NCI-H524 (cell line): ENCODE measurements at regions not wholly inside any gene's neighbourhood (a gene's known extent, or its start where the extent isn't known, plus 50 kb on each side); places are given as distances from the start of the nearest gene placed in this dataset.
A peak's percentile ranks its signal among the peaks of the same experiment; 100 is the strongest.
"Not testable (repeated sequence)": the region's sequence is repeated elsewhere in the genome, so short reads cannot be mapped to it uniquely, and the experiment has no call there.

Experiments
- DNase-seq, 2 experiments: peaks; one replicate each; lab custom pipeline; 2025; lab: John Stamatoyannopoulos, UW

DNA sequence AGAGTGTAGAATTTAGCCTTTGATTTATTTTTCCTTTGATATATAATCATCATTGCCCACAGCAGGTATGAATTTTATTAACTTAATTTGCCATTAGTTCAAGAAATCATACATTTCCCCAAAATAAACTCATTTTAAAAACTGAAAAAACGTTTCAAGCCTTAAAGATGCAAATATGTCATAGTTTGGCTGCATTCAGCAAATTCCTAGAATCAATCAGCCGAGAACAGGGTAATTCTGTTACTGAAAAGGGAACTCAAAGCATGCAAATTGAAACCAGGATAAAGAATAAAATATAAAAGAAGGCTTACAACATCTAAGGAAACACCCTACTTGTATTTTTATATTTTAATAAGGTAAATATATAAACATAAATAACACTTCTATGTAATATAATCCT is 233.8 kb upstream of the PRKCQ start:
- no peak for DNase-seq

DNA sequence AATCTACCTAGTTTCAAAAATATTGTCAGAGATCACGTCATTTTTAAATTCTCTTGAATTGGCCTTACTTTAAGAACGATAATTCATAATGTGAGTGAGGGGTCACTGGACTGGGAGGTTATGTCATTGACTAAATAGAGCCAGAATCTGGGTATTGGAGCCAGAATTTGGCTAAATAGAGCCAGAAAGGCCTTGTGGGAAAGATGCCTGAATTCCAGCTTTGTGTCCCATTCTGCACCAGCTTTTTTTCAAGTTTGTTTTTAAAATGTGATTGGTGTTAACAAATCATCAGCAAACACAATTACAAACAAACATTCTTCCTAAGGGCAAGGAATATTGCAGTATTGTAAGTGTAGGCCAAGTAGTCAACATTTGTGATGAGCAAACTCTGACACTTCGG is 233.2 kb upstream of the PRKCQ start:
- no peak for DNase-seq

DNA sequence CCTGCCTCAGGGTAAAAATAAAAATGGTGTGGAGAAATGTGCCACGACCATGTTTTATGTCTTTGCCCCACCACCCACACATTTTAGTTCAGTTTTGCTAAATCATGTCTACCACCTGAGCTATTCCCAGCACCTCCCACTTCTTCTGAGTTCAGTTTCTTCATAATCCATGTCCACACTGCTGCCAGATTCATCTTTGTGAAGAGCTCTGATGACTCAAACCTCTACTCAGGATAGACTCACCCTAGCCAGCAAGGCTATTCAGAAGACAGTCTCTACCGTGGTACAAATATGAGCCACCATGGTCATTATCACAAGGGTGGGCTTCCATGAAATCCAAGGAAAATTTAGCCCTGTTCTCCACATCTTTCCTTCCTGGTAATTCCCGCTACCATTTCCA is 231.1 kb upstream of the PRKCQ start:
- DNase-seq = no peak

DNA sequence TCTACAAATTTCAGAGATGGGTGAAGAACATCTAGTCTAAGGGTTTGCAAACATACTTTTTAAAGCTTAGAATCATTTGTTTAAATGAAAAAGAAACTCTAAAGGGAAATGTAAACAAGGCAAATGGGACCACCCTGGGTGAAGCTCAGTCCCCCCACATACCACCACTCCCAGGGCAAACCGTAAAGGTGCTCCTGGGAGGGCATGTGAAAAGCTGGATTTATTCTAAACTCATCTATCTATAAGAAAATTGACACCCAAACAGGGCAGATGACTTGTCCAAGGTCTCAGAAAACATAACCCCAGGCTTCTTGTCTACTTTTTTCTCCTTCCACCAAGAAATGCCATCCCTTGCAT is 223.3 kb upstream of the PRKCQ start:
- no peak for DNase-seq

DNA sequence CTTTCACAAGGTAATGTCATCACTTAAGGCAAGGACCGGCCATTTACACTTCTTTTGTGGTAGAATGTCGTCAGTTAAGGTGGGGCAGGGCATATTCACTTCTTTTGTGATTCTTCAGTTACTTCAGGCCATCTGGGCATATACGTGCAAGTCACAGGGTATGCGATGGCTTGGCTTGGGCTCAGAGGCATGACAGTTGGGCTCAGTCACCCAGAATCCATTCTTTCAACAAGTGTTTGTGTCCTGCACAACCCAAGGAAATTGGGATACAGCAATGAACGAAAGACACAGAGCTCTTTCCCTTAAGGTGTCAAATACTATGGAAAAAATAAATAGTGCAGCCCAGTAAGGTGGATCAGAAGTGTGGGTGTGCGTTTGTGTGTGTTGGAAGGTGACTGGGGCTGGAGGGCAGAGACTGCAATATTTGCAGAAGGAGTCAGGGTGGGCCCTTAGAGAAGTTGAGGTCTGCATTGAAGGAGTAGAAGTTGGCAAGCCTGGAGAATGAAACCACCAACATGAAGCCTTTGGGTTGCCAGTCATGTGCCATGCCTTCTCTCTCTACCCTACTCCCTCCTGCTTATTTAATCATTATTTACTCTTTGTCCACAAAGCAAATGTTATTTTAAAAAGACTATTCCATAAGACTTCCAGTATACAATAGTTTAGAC is 222.8 kb upstream of the PRKCQ start:
- no peak for DNase-seq

DNA sequence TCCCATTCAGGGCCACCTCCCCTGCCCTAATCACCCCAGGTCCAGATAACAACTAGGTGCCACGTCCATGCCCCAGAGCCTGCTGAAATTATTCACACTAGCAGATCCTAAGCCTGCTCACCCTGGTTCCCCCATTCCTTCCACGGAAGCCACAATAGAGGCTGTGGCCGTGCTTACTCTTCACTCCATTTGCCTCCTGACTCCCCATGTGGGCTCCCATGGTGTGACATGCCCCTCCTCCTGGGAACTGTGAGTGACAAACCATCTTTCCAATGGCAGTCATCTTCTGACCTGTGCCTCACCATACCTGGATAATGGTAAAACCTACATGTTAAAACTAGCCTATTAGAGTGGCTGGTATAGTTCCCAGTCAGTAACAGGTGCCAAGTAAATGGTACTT is 216.2 kb upstream of the PRKCQ start:
- no peak for DNase-seq

DNA sequence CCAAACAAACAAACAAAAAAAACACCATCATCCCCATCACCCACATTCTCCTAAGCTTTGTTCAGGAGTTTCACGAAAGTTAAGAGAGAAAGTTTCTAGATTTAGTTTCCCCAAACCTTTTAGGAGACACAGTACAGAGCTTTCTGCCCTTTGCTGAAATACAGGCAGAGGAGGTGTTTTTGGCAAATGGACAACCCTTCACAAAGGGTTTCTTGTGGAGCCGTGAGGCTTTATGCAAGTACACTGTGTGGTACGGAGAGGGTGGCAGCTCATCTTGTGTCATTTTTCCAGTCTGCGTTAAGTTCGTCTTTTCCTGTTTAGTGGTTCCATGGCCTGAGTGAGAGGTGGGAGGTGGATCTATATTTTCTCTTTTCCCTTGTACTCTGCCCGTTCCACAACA is 215.5 kb upstream of the PRKCQ start:
- no peak for DNase-seq

DNA sequence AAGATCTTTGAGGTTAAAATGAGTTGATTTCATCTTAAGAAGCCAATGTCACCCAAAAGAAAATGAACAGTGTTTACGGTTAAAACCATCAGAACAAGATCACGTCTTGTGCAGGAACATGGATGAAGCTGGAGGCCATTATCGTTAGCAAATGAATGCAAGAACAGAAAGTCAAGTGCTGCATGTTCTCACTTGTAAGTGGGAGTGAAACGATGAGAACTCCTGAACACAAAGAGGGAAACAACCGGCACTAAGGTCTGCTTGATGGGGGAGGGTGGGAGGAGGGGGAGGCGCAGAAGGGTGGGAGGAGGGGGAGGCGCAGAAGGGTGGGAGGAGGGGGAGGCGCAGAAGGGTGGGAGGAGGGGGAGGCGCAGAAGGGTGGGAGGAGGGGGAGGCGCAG is 214.8 kb upstream of the PRKCQ start:
- not testable (repeated sequence) for DNase-seq

DNA sequence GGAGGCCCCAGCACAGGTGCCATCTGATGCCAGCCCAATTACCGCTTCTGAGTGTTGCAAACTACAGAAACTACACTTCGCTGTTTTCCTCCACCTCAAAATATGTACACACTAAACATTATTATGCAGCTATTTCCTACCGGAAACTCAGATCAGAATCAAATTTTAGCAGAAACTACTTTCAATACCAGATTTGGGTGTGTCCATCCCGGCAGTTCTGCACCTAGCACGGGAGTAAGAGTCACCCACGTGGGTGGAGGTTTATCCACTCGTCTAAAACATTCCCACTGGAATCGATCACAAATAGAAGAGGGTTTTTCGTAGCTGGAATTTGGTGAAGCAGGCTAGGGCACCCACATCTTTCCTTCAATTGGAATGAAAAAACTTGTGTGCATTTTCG is 214.4 kb upstream of the PRKCQ start:
- no peak for DNase-seq

DNA sequence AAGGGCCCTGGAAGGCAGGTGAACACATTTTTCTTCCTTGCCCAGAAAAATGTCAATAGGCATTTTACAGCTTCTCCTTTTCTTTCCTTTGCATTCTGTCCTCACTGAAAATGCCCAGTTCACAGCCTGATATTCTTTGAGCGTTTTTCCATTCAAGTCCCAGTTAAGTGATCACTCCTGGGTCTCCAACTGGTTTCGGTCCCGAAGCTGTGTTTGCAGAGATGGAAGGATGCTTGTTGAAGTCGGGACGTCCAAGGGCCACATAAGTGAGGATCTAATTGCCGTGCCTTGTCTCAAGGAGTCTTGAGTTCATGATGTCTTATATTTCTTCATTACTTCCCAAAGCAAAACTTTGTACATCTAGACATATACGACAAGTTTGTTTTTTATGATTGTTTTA is 208.7 kb upstream of the PRKCQ start:
- no peak for DNase-seq

DNA sequence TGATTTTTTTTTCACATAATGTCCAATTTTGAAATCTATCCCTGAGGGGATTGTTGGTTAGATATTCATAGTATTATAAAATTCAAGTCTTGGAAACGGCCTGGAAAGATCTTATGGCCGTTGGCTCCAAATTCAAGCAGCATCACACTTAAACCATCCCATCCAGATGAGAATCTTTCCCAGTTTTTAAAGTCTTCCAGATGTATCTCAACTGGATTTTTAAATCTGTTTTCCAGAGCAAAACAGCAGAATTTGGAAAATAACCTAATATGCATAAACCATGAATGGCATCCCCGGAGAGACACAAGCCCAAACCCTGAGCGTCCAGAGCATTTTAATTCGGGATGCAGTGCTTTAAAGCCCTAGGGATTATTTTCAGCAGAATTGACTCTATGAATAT is 208.2 kb upstream of the PRKCQ start:
- no peak for DNase-seq

DNA sequence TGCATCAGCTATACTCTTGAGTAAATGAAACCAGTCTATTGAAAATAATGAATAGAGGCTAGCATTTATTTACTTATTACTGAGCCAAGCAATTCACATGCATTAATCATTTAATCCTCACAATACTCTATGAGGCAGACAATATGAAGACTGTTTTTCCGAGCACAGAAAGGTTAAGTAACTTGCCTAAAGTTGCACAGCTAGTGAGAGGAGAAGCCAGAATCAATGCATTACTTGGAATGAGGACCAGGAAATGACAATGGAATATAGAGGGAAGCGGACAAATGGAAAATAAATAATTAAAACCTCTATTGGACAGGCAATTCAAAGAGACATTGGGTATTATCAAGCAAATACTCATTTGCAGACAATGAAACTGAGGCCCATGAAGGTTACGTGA is 207.6 kb upstream of the PRKCQ start:
- no peak for DNase-seq

DNA sequence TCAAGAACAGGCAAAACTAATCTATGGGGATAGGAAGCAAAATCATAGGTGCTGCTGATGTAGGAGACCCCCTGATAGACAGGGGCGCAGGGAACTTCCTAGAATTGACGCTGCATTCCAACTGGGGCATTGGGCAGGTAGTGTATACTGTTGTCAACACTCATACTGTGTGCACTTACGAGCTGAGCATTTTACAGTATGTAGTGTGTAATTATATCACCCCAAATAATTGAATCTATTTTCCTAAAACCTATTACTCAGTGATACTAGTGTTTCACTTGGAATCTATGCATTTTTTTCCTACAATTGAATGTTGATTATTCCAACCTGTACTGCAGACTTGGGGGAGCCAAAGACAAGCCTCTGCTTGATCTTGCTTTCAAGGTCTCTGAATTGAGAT is 207.0 kb upstream of the PRKCQ start:
- DNase-seq = no peak

DNA sequence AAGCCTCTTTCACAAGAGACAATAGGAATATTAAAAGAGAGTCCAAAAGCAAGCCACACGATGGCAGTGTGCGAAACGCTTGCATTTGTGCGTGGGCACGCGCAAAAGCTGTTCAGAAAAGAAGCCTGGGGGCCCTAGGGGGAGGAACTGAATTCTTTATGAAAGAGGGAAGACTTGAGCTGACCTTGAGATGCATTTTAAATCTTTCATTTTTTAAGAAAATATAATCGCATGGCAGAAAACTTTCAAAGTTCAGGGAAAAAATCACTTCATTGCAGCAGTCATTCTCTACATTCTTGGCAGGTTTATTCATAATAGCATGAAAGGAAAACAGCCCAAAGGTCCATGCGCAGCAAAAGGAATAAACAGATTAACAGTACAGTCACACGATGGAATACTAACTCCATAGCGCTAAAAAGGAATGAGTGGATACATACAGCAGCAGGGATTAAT is 206.5 kb upstream of the PRKCQ start:
- DNase-seq = peak in 1 of 2 experiments; percentile 22

DNA sequence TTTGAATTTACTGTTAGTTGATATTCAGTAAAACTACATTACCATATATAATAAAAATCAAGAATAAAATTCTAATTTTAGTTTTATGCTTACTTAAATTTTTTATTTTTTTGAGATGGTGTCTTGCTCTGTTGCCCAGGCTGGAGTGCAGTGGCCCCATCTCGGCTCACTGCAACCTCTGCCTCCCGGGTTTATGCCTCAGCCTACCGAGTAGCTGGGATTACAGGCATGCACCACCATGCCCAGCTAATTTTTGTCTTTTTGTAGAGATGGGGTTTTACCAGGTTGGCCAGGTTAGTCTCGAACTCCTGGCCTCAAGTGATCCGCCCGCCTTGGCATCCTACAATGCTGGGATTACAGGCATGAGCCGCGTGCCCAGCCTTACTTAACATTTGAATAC is 204.4 kb upstream of the PRKCQ start:
- not testable (repeated sequence) for DNase-seq

DNA sequence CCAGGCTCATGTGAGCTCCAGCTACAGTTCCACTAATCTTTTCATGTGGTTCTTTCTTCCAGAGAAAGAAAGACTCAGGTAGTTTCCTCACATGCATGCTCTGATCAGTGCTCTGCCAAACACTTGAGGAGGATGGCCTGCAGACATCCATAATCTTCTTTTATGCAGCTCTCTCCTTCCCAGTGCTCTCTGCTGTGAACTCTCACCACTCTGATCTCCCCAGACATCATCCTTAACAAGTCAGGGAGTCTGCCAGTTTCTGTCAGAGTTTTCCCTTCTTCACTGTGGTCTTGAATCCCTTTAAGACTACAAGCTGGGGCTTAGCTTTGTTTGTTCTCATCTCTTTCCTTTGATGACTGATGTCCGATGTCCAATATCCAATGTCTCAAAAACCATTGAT is 203.4 kb upstream of the PRKCQ start:
- DNase-seq = no peak

DNA sequence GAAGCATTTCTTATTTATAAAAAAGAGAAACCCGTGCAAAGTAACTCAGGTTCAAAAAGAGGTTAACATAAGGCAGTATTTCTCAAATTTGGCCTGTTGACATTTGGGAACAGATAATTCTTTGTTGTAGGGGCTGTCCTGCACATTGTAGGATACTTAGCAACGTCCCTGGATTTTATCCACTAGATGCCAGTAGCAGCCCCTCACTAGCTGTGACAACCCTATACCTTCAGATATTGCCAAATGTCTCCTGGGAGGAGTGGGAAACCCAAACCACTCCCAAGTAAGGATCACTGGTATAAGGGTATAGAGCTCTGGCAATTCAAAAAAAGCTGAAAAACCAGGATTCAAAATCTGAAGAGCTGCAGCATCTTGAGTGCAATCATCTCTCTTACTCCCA is 202.3 kb upstream of the PRKCQ start:
- DNase-seq = no peak

DNA sequence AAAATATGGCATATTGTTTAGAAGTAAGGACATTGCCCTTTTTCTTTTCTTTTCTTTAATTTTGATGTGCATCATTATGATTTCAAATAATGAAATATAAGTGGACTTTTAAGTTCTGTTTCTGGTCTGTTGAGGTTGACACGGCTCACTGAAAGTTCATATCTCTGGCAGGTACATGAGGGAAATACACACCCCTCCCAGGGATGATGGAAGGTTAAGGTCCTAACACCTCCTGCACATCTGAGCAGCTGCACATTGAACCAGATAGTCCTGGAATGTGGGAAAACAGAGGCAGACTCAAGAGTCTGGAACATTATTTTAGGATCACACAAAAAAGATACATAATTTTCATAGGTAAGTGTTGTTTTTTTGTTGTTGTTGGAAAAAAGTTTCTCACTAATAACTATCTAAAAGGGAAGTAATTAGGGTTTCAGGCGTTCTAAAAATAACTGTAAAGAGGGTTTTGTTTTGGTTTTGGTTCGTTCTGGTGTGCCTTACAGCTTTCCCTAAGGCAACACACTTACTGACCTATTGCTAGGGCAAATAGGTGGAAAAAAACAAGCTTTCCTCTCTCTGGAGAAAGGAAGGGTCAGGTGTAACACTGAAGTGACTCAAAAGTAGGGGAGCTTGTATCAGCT is 201.2 kb upstream of the PRKCQ start:
- no peak for DNase-seq

DNA sequence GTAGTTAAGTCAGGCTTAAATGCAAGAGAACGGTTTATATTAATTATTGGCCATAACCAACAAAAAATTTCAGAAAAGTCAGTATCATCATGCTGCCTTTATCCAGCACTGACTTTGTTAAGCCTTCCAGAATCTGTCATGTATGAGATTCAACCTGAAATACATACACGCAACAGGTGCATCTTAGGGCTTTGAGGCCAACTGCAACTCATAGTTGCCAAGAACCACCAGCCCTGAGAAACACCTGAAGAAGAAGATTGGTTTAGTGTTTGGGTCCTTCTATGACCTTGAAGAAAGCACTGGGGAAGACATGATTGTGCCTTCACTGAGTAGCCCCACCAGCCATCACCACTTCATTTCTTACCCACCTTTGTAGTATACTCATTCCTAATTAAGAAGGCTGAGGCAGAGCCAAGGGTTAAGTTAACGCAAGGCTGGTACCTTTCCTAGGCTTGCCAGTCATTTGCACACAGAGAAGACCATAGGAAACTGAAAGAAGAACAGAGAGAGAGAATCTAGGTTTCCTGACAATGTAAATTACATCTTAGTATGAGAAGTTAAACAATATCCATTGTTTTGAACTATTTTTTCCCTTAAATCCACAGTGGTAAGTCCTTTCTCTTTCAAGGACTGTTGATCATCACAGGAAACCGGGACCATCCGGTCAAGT is 200.1 kb upstream of the PRKCQ start:
- no peak for DNase-seq

DNA sequence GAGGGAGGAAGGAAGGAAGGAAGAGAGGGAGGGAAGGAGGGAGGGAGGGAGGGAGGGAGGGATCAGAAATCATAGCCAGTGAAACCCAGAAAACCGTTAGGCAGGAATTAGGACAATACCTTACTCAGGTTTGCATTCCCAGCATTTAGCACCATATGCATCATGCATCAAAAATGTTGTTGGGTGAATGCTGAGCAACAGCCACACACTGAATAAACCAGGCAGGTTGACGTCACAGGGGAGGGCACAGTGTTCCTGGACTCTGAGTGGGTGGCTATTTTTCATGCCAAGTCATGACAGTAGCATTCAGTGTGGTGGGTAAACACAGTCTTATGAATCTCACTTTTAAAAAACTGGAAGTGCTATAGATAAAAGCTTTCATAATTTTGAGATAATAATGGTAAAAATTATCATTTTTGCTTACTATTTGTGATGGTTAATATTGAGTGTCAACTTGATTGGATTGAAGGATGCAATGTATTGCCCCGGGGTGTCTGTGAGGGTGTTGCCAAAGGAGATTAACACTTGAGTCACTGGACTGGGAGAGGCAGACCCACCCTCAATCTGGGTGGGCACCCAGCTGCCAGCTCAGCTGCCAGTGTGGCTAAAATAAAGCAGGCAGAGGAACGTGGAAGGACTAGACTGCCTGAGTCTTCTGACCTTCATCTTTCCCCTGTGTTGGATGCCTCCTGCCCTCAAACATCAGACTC is 199.1 kb upstream of the PRKCQ start:
- DNase-seq = no peak

DNA sequence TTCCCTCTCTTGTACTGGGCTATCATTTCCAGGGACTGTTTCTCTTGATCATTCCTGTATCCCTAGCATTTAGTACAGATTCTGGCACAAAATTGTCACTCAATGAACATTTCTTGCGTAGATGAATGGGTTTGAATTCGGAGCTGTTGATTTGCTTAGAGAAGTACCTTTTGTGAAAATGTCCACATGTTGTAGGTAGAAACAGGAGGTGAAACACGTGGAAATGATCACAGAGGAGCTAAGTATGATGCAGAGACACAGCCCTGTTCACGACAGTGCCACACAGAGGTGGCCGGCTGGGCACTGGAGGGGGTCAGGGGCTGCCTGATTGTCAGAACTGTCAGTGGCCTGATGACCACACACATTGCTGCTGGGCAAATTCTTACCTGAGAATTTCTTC is 196.1 kb upstream of the PRKCQ start:
- no peak for DNase-seq

DNA sequence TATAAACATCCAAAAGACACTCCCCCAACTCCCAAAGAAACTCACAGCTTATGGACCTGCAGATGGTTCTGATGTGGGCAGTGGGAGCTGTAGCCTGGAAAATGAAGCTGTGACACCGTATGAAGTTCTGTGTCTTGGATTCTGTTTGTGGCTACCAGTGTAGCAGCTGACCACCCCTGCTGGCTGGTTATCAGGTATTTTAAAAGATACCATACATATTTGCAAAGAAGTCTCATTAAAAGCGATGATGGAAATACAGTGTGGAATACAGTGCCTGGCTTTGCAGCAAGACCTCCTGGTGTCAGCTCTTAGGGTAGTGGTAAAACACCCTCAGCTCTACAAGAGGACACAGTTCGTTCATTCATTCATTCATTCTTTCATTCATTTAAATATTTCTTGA is 194.3 kb upstream of the PRKCQ start:
- DNase-seq = no peak

DNA sequence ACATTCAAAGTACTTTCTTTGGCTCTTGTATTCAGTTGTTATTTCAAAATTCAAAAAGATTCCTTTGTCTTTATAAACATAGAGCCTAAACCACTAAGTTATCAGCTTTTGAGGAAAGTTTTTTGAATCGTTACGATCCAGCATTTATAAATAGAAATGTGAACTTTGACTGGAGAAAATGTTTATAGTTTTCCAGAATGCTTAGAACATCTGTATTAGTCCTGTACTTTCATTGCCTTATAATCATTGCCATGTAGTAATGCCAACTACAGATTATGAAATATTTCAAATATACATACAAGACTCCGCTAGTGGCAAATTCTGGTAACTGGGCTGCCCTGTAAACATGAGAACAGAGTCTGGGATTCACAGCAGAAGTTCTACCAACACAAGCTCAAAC is 191.3 kb upstream of the PRKCQ start:
- no peak for DNase-seq
